Natural killer cell (primary cell): ENCODE measurements at regions not wholly inside any gene's neighbourhood (a gene's known extent, or its start where the extent isn't known, plus 50 kb on each side); places are given as distances from the start of the nearest gene placed in this dataset.

Source experiments
- ATAC-seq, 3 donors: fragments of 150-1000 bp in 2 of 3; fragments of 200-7000 bp in 1 of 3; cut with Tn5 transposase; 1 replicate in 1 of 3; 2 replicates in 2 of 3; pipeline ENCODE4 v1.10.0; 2021; ENCODE audit warnings: mild to moderate bottlenecking in 2 of 3, moderate library complexity in 2 of 3
- DNase-seq, 2 donors: peaks; one replicate each; pipeline versions ENCODE4 v3.0.0 to v3.0.0-alpha.2; 2013 to 2021; ENCODE audit warnings: mixed read lengths in 1 of 2
- H3K27ac ChIP-seq: one replicate; pipeline ENCODE4 v1.5.1; 2013; ENCODE audit warnings: mild to moderate bottlenecking, low read length
- H3K27me3 ChIP-seq: one replicate; pipeline ENCODE4 v1.6.1; 2013; ENCODE audit warnings: low read length; ENCODE audit not compliant: control insufficient read depth, insufficient read depth
- H3K36me3 ChIP-seq: one replicate; pipeline ENCODE4 v1.6.1; 2013; ENCODE audit warnings: low read length; ENCODE audit not compliant: control insufficient read depth, insufficient read depth
- H3K4me1 ChIP-seq: one replicate; pipeline ENCODE4 v1.6.1; 2013; ENCODE audit warnings: low read length; ENCODE audit not compliant: control insufficient read depth, insufficient read depth
- H3K4me3 ChIP-seq: one replicate; pipeline ENCODE4 v1.5.1; 2013; ENCODE audit warnings: low read length
- H3K9me3 ChIP-seq: one replicate; pipeline ENCODE4 v1.6.1; 2013; ENCODE audit warnings: low read length; ENCODE audit not compliant: control insufficient read depth, insufficient read depth
- H3K27ac Mint-ChIP-seq, 2 donors: one replicate each; pipeline ENCODE4 v1.8.0; 2022; ENCODE audit warnings: mild to moderate bottlenecking in 2 of 2, mixed read lengths in 2 of 2, moderate library complexity in 1 of 2
- H3K27me3 Mint-ChIP-seq, 2 donors: one replicate each; pipeline ENCODE4 v1.8.0; 2022; ENCODE audit warnings: low read depth in 2 of 2, mixed read lengths in 2 of 2
- H3K36me3 Mint-ChIP-seq: one replicate; pipeline ENCODE4 v1.8.0; 2022; ENCODE audit warnings: mixed read lengths
- H3K4me1 Mint-ChIP-seq, 2 donors: one replicate each; pipeline ENCODE4 v1.8.0; 2022; ENCODE audit warnings: mixed read lengths in 2 of 2
- H3K4me3 Mint-ChIP-seq: one replicate; pipeline ENCODE4 v1.8.0; 2022; ENCODE audit warnings: mild to moderate bottlenecking, moderate library complexity, mixed read lengths
- H3K9me3 Mint-ChIP-seq, 2 donors: one replicate each; pipeline ENCODE4 v1.8.0; 2022; ENCODE audit warnings: mixed read lengths in 2 of 2
- WGBS: methylation state at CpG from one replicate; pipeline ENCODE4 v1.1.7; 2013; ENCODE audit warnings: missing lambda C conversion rate; ENCODE audit not compliant: insufficient coverage; 5-methylcytosine and 5-hydroxymethylcytosine counted together
- intact Hi-C: fragments of 100-400 bp; cut with micrococcal nuclease; formaldehyde crosslinking; loops from one replicate; pipeline ENCODE4 v1.14.2; 2022
- TF ChIP-seq, protein P1 (sequence below): fragments of 200-600 bp; IDR thresholded peaks from one replicate; pipeline ENCODE4 v1.8.0; 2022; ENCODE audit warnings: antibody characterized with exemption

GRCh38 chr13:111577956-111578605, 257.6 kb downstream of the TEX29 start:
- H3K27me3 Mint-ChIP-seq: peaks cover 0 to 9% of the 10 kb centered on the region in 2 donors
- no peaks in the 10 kb centered on the region for H3K4me1 Mint-ChIP-seq
- no peak overlapping the region for H3K4me3 Mint-ChIP-seq
- H3K36me3 Mint-ChIP-seq: peaks cover 14% of the 10 kb centered on the region
- no peak overlapping the region for H3K27ac Mint-ChIP-seq
- DNase-seq (no peak), ATAC-seq (no peak)
- H3K4me1 ChIP-seq: no peaks in the 10 kb centered on the region
- no peak overlapping the region for H3K27ac ChIP-seq
- H3K36me3 ChIP-seq: no peaks in the 10 kb centered on the region
- intact Hi-C loops: no loop called here
- H3K9me3 Mint-ChIP-seq: peaks cover 5 to 12% of the 10 kb centered on the region in 2 donors
- no peak overlapping the region for H3K4me3 ChIP-seq
- H3K27me3 ChIP-seq: no peaks in the 10 kb centered on the region
- H3K9me3 ChIP-seq: peaks cover 19% of the 10 kb centered on the region
- TF ChIP-seq, protein P1, sequence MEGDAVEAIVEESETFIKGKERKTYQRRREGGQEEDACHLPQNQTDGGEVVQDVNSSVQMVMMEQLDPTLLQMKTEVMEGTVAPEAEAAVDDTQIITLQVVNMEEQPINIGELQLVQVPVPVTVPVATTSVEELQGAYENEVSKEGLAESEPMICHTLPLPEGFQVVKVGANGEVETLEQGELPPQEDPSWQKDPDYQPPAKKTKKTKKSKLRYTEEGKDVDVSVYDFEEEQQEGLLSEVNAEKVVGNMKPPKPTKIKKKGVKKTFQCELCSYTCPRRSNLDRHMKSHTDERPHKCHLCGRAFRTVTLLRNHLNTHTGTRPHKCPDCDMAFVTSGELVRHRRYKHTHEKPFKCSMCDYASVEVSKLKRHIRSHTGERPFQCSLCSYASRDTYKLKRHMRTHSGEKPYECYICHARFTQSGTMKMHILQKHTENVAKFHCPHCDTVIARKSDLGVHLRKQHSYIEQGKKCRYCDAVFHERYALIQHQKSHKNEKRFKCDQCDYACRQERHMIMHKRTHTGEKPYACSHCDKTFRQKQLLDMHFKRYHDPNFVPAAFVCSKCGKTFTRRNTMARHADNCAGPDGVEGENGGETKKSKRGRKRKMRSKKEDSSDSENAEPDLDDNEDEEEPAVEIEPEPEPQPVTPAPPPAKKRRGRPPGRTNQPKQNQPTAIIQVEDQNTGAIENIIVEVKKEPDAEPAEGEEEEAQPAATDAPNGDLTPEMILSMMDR: no peak
- 86% methylated on average over 11 of the region's 15 CpGs for WGBS

GRCh38 chr13:111584101-111584672, 263.7 kb downstream of the TEX29 start:
- no peak for ATAC-seq
- no peak overlapping the region for H3K4me3 ChIP-seq
- Mint-ChIP-seq H3K27me3 (peaks cover 4 to 19% of the 10 kb centered on the region in 2 donors), H3K9me3 (no peaks in the 10 kb centered on the region), H3K36me3 (no peaks in the 10 kb centered on the region), H3K4me3 (no peak overlapping the region), H3K4me1 (no peaks in the 10 kb centered on the region), H3K27ac (no peak overlapping the region)
- no peaks in the 10 kb centered on the region for H3K27me3 ChIP-seq
- H3K36me3 ChIP-seq: no peaks in the 10 kb centered on the region
- no peak for DNase-seq
- TF ChIP-seq, protein P1: no peak
- H3K4me1 ChIP-seq: no peaks in the 10 kb centered on the region
- H3K27ac ChIP-seq: no peak overlapping the region
- peaks cover 3% of the 10 kb centered on the region for H3K9me3 ChIP-seq
- WGBS: 89% methylated on average over 22 of the region's 22 CpGs
- intact Hi-C loops: no loop called here

DNA sequence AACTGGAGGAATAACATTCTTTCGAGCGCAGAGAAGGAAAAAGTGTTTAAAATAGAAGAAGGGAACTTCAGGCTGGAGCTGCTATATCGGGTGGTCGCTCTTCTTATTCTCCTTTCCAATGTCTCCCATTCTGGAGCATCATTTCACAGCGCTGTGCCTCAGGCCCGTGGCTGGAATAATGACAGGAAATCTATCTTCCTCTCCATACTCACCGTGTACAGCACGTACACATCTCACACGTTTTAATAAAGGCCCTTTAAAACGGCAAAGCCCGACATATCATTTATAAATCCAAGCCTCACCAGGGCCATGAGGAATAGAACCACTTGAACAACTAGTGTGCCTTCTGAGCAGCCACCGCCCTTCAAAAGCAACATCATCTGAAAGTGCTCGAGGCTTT, 264.4 kb downstream of the TEX29 start:
- TF ChIP-seq, protein P1: no peak
- Histone ChIP-seq H3K27ac (no peak overlapping the region), H3K4me1 (no peaks in the 10 kb centered on the region), H3K4me3 (no peak overlapping the region), H3K27me3 (no peaks in the 10 kb centered on the region), H3K9me3 (peaks cover 3% of the 10 kb centered on the region), H3K36me3 (no peaks in the 10 kb centered on the region)
- no peak overlapping the region for H3K4me3 Mint-ChIP-seq
- ATAC-seq: no peak
- intact Hi-C loops: no loop called here
- DNase-seq: no peak
- H3K4me1 Mint-ChIP-seq: no peaks in the 10 kb centered on the region
- peaks cover 0 to 2% of the 10 kb centered on the region in 2 donors for H3K9me3 Mint-ChIP-seq
- H3K27me3 Mint-ChIP-seq: peaks cover 4 to 19% of the 10 kb centered on the region in 2 donors
- H3K36me3 Mint-ChIP-seq: no peaks in the 10 kb centered on the region
- no peak overlapping the region for H3K27ac Mint-ChIP-seq
- WGBS: 84% methylated on average over 13 of the region's 13 CpGs

DNA sequence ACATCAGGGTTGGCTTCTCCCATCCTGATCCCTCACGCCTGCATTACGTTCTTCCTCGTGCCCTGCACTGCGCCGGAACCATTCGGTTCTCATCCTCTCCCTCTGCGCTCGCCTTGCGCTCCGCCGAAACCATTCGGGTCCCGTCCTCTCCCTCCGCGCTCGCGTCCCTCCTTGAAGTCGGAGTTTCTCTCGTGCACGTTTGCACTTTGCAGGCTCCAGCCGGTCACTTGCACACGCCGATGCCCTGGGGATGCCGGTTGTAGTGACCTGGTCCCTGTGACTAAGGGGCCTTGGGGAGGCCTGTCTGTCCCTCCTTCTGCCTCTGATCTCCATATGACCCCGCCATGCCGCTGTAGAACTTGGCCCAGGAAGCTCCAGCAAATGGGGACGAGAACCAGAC, 265.8 kb downstream of the TEX29 start:
- Mint-ChIP-seq H3K4me3 (no peak overlapping the region), H3K4me1 (no peaks in the 10 kb centered on the region), H3K36me3 (no peaks in the 10 kb centered on the region), H3K27ac (no peak overlapping the region), H3K27me3 (peaks cover 9 to 25% of the 10 kb centered on the region in 2 donors), H3K9me3 (peaks cover 2 to 8% of the 10 kb centered on the region in 2 donors)
- no peaks in the 10 kb centered on the region for H3K36me3 ChIP-seq
- DNase-seq: no peak
- no peaks in the 10 kb centered on the region for H3K9me3 ChIP-seq
- WGBS: 93% methylated on average over 27 of the region's 27 CpGs
- no peaks in the 10 kb centered on the region for H3K4me1 ChIP-seq
- intact Hi-C loops: no loop called here
- H3K27ac ChIP-seq: no peak overlapping the region
- no peaks in the 10 kb centered on the region for H3K27me3 ChIP-seq
- no peak overlapping the region for H3K4me3 ChIP-seq
- TF ChIP-seq, protein P1: no peak
- ATAC-seq: no peak
